ENCODE measurements at regions not wholly inside any gene's neighbourhood (a gene's known extent, or its start where the extent isn't known, plus 50 kb on each side); places are given as distances from the start of the nearest gene placed in this dataset.

GRCh38 chr6:6723921-6724538 is 135.5 kb downstream of the LY86 start:
- peak overlapping the region; percentile 17 for H3K9ac ChIP-seq (replicated peaks; ENCODE audit: extremely low read depth, insufficient read depth, low read length)
- no peak overlapping the region for H3K4me3 ChIP-seq (replicated peaks in 1 of 3; ENCODE audit: insufficient read depth in 1 of 3, low read depth in 1 of 3, low read length in 3 of 3)
- peak; percentile 19 for TF ChIP-seq JUN (IDR thresholded peaks at IDR 0.05; ENCODE audit: borderline replicate concordance, insufficient read depth, insufficient read length, low read depth)
- TF ChIP-seq MYC (IDR thresholded peaks at IDR 0.05; ENCODE audit: low read depth, low read length), result no peak
- TF ChIP-seq MAX (IDR thresholded peaks at IDR 0.05; ENCODE audit: insufficient read depth, insufficient read length), result peak; percentile 29
- peaks cover 19% of the 10 kb centered on the region for H3K4me1 ChIP-seq (ENCODE audit: control insufficient read depth, extremely low read depth, insufficient read depth, low read length)
- H2AFZ ChIP-seq (ENCODE audit: low read depth, low read length), result peak overlapping the region; percentile 79
- no TSS peak for BruUV-seq (replicated peaks)
- H3K4me2 ChIP-seq (ENCODE audit: insufficient read depth, low read length), result peak overlapping the region; percentile 16
- H3K9me3 ChIP-seq (replicated peaks; ENCODE audit: control insufficient read depth, insufficient read depth, low read length), result no peaks in the 10 kb centered on the region
- FAIRE-seq (no peak), DNase-seq (ENCODE audit: low read depth, low spot score) (peak; percentile 90)
- POLR2A ChIA-PET, result interaction anchor here (0.8 kb wide), 1 partner anchor 9 kb away, joined by 4 read pairs; no protein-coding TSS in a partner anchor
- H3K36me3 ChIP-seq (ENCODE audit: control insufficient read depth in 2 of 2, extremely low read depth in 1 of 2, insufficient read depth in 2 of 2, low read length in 2 of 2), result no peaks in the 10 kb centered on the region
- H3K27me3 ChIP-seq (ENCODE audit: control insufficient read depth in 2 of 2, insufficient read depth in 2 of 2, low read length in 2 of 2), result peaks cover 0 to 2% of the 10 kb centered on the region in 2 experiments
- peak overlapping the region; percentile 59 for H3K27ac ChIP-seq (ENCODE audit: insufficient read depth, low read depth, low read length)
- H4K20me1 ChIP-seq (replicated peaks; ENCODE audit: control insufficient read depth, extremely low read depth, insufficient read depth, low read length), result no peaks in the 10 kb centered on the region
- no peaks in the 10 kb centered on the region for H3K9me1 ChIP-seq (replicated peaks; ENCODE audit: control insufficient read depth, extremely low read depth, insufficient read depth, low read length)
- no peaks in the 10 kb centered on the region for H3K79me2 ChIP-seq (ENCODE audit: control insufficient read depth, insufficient read depth, low read length)
- intact Hi-C loops (cut with micrococcal nuclease) (loop anchor here (1.0 to 2.0 kb wide), 9 partner anchors 27 to 891 kb away; partner anchors contain the start of genes CAGE1 and RIOK1), dilution Hi-C loops (cut with MboI; ENCODE audit: extremely low pct_ligation_motif_present, low sequenced_read_pairs) (no loop called here)
- CTCF ChIA-PET, result interaction anchor here (0.8 to 5.4 kb wide), 28 partner anchors 10 to 552 kb away, joined by 3 to 60 read pairs (median 5); no protein-coding TSS in a partner anchor

DNA sequence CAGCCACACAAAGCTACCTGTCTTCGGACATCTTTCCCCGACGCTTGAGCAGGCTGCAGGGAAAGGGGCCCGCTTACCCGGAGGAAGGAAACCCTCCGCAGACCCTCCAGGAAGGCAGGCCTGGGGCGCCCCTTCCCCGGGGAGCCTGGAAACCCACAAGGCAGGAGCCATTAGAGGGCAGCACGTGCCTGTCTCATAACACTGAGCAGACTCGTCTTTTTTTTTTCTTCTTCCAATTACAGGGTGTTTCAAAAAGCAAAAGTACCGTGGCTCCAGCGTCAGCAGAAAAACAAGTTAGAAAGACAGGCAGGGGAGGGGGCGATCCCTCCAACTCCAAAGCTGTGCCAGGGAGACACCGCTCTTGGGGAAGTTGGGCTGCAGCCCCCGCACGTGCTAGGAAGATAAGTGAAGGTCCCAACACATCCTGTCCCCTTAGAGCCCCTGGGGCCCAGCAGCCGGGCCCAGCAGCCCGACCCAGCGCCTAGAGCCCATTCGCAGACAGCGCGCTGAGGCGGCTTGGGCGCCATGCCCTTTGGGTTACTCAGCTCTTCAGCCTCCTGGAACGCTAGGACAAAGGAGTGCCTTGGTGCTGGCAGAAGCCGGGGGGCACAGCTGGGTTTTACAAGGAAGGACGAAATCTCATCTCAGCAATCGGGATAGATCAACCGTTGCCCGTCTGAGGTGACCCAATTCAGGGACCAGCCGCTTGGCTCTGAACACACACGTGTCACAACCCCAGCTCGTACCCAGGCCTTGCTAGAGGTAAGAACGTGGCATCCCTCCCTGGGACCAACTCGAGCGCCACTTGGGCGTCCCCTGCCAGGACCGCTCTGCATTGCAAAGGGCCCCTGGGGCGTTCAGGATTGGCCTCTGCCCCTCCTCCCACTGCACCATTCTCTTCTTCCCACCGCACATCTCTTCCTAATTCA is 136.3 kb downstream of the LY86 start:
- TF ChIP-seq JUN (IDR thresholded peaks at IDR 0.05; ENCODE audit: borderline replicate concordance, insufficient read depth, insufficient read length, low read depth) (no peak), EZH2 (IDR thresholded peaks at IDR 0.05; ENCODE audit: borderline replicate concordance, low read depth, low read length, severe bottlenecking) (no peak), FOS (IDR thresholded peaks at IDR 0.05; ENCODE audit: borderline replicate concordance, insufficient read depth, low read length) (no peak), MAX (IDR thresholded peaks at IDR 0.05; ENCODE audit: insufficient read depth, insufficient read length) (peak; percentile 33), GATA2 (IDR thresholded peaks at IDR 0.05; ENCODE audit: insufficient read depth, insufficient read length, low read depth, low read length) (no peak), POLR2A (IDR thresholded peaks at IDR 0.05; ENCODE audit: low read depth, low read length) (no peak), MYC (IDR thresholded peaks at IDR 0.05; ENCODE audit: low read depth, low read length) (no peak), POLR2AphosphoS5 (IDR thresholded peaks at IDR 0.05; ENCODE audit: insufficient read depth, low read depth, low read length) (no peak)
- TF ChIP-seq, protein P1, sequence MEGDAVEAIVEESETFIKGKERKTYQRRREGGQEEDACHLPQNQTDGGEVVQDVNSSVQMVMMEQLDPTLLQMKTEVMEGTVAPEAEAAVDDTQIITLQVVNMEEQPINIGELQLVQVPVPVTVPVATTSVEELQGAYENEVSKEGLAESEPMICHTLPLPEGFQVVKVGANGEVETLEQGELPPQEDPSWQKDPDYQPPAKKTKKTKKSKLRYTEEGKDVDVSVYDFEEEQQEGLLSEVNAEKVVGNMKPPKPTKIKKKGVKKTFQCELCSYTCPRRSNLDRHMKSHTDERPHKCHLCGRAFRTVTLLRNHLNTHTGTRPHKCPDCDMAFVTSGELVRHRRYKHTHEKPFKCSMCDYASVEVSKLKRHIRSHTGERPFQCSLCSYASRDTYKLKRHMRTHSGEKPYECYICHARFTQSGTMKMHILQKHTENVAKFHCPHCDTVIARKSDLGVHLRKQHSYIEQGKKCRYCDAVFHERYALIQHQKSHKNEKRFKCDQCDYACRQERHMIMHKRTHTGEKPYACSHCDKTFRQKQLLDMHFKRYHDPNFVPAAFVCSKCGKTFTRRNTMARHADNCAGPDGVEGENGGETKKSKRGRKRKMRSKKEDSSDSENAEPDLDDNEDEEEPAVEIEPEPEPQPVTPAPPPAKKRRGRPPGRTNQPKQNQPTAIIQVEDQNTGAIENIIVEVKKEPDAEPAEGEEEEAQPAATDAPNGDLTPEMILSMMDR (IDR thresholded peaks at IDR 0.05; ENCODE audit: extremely low read depth in 1 of 2, insufficient read depth in 1 of 2, low read depth in 1 of 2, low read length in 2 of 2), result peak; percentile 57 to 60
- DNase-seq (ENCODE audit: low read depth, low spot score) (peak; percentile 83), FAIRE-seq (peak; percentile 88)
- Histone ChIP-seq H3K9me3 (replicated peaks; ENCODE audit: control insufficient read depth, insufficient read depth, low read length) (no peaks in the 10 kb centered on the region), H3K79me2 (ENCODE audit: control insufficient read depth, insufficient read depth, low read length) (no peaks in the 10 kb centered on the region), H3K36me3 (ENCODE audit: control insufficient read depth in 2 of 2, extremely low read depth in 1 of 2, insufficient read depth in 2 of 2, low read length in 2 of 2) (no peaks in the 10 kb centered on the region), H3K9ac (replicated peaks; ENCODE audit: extremely low read depth, insufficient read depth, low read length) (peak overlapping the region; percentile 4), H3K4me2 (ENCODE audit: insufficient read depth, low read length) (peak overlapping the region; percentile 16), H3K4me3 (replicated peaks in 1 of 3; ENCODE audit: insufficient read depth in 1 of 3, low read depth in 1 of 3, low read length in 3 of 3) (peak overlapping the region in 1 of 3 experiments; percentile 16), H3K9me1 (replicated peaks; ENCODE audit: control insufficient read depth, extremely low read depth, insufficient read depth, low read length) (no peaks in the 10 kb centered on the region), H3K4me1 (ENCODE audit: control insufficient read depth, extremely low read depth, insufficient read depth, low read length) (peaks cover 19% of the 10 kb centered on the region), H2AFZ (ENCODE audit: low read depth, low read length) (peak overlapping the region; percentile 79), H4K20me1 (replicated peaks; ENCODE audit: control insufficient read depth, extremely low read depth, insufficient read depth, low read length) (no peaks in the 10 kb centered on the region), H3K27ac (ENCODE audit: insufficient read depth, low read depth, low read length) (peak overlapping the region; percentile 59), H3K27me3 (ENCODE audit: control insufficient read depth in 2 of 2, insufficient read depth in 2 of 2, low read length in 2 of 2) (peaks cover 0 to 2% of the 10 kb centered on the region in 2 experiments)
- ChIA-PET CTCF (interaction anchor here (0.9 to 5.4 kb wide), 26 partner anchors 10 to 551 kb away, joined by 3 to 60 read pairs (median 6); no protein-coding TSS in a partner anchor), POLR2A (no interaction called here)
- intact Hi-C loops (cut with micrococcal nuclease), result loop anchor here (1.0 to 2.0 kb wide), 9 partner anchors 28 to 890 kb away; partner anchors contain the start of genes CAGE1 and RIOK1
- BruUV-seq (replicated peaks), result no TSS peak
- dilution Hi-C loops (cut with MboI; ENCODE audit: extremely low pct_ligation_motif_present, low sequenced_read_pairs), result no loop called here
